Endothelial cell of umbilical vein (primary cell): ENCODE measurements at regions not wholly inside any gene's neighbourhood (a gene's known extent, or its start where the extent isn't known, plus 50 kb on each side); places are given as distances from the start of the nearest gene placed in this dataset.

ENCODE experiments used
- EZH2 ChIP-seq: IDR thresholded peaks from 2 replicates; pipeline ENCODE4 v1.6.1; 2012; ENCODE audit warnings: borderline replicate concordance, low read depth, mild to moderate bottlenecking, moderate library complexity, low read length, inconsistent platforms; ENCODE audit not compliant: severe bottlenecking
- JUN ChIP-seq: IDR thresholded peaks from 2 replicates; pipeline ENCODE4 v1.6.1; 2011; ENCODE audit warnings: borderline replicate concordance, low read depth; ENCODE audit not compliant: insufficient read length, insufficient read depth
- MYC ChIP-seq: IDR thresholded peaks from one replicate; pipeline ENCODE4 v1.6.1; 2011; ENCODE audit warnings: mild to moderate bottlenecking, low read depth, low read length
- POLR2A ChIP-seq: IDR thresholded peaks from 2 replicates; pipeline ENCODE4 v1.6.1; 2012; ENCODE audit warnings: low read depth, mild to moderate bottlenecking, control low read depth, low read length
- POLR2AphosphoS5 ChIP-seq: IDR thresholded peaks from 2 replicates; pipeline ENCODE4 v1.6.1; 2012; ENCODE audit warnings: low read depth, mild to moderate bottlenecking, control low read depth, low read length, moderate library complexity; ENCODE audit not compliant: insufficient read depth
- TF ChIP-seq, protein P1 (sequence below), 2 donors: IDR thresholded peaks; 1 replicate in 1 of 2; 2 replicates in 1 of 2; pipeline ENCODE4 v1.5.1; 2011; ENCODE audit warnings: low read length in 2 of 2, mild to moderate bottlenecking in 2 of 2, moderate library complexity in 2 of 2, control low read depth in 1 of 2, inconsistent platforms in 1 of 2, low read depth in 1 of 2; ENCODE audit not compliant: insufficient read depth in 1 of 2; ENCODE audit errors: extremely low read depth in 1 of 2

DNA sequence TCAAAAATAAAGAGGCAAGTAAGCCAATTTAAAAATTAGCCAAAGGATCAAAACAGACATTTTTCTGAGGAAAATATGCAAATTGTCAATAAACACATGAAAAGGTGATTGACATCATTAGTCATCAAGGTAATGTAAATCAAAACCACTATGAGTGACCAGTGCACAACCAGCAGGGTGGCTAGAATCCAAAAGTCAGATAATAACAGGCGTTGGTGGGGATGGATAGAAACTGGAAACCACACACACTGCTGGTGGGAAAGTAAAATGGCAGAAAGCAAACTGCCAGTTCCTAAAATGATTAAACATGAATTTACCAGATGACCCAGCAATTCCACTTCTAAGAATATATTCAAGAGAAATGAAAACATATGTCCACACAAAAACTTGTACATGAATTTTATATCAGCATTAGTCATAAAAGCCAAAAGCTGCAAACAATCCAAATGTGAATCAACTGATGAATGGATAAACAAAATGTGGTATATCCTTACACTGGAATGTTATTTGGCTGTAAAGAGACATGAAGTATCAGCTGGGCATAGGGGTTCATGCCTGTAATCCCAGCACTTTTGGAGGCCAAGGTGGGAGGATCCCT is 74.8 kb upstream of the MBOAT1 start:
- TF ChIP-seq, protein P1, sequence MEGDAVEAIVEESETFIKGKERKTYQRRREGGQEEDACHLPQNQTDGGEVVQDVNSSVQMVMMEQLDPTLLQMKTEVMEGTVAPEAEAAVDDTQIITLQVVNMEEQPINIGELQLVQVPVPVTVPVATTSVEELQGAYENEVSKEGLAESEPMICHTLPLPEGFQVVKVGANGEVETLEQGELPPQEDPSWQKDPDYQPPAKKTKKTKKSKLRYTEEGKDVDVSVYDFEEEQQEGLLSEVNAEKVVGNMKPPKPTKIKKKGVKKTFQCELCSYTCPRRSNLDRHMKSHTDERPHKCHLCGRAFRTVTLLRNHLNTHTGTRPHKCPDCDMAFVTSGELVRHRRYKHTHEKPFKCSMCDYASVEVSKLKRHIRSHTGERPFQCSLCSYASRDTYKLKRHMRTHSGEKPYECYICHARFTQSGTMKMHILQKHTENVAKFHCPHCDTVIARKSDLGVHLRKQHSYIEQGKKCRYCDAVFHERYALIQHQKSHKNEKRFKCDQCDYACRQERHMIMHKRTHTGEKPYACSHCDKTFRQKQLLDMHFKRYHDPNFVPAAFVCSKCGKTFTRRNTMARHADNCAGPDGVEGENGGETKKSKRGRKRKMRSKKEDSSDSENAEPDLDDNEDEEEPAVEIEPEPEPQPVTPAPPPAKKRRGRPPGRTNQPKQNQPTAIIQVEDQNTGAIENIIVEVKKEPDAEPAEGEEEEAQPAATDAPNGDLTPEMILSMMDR (IDR thresholded peaks at IDR 0.05; ENCODE audit: extremely low read depth in 1 of 2, insufficient read depth in 1 of 2, low read depth in 1 of 2, low read length in 2 of 2) = no peak
- TF ChIP-seq EZH2 = no peak
- TF ChIP-seq POLR2A = no peak
- no peak for TF ChIP-seq POLR2AphosphoS5
- TF ChIP-seq MYC = no peak
- TF ChIP-seq JUN = no peak
